ENCODE measurements at regions not wholly inside any gene's neighbourhood (a gene's known extent, or its start where the extent isn't known, plus 50 kb on each side); places are given as distances from the start of the nearest gene placed in this dataset.
"Not testable (repeated sequence)": the region's sequence is repeated elsewhere in the genome, so short reads cannot be mapped to it uniquely, and the experiment has no call there.

DNA sequence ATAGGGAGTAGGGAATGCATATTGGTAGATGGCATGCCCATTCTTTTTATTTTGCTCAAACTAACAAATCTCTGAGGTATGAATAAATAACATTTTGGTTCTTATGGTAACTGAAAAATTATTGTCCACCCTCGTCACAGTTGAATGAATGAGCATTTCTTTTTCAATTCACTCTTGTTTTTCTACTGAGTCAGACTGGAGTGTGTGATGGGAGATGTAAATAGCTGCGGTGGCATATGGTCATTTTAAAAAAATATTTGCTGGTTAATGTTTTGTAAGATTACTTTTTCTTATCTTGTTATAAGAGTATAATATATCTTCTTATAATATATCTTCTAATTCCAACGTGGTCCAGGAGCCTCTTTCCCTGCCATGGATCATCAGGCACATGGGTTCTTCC lies 586.5 kb downstream of the SLITRK5 start:
- DNase-seq: no peak

DNA sequence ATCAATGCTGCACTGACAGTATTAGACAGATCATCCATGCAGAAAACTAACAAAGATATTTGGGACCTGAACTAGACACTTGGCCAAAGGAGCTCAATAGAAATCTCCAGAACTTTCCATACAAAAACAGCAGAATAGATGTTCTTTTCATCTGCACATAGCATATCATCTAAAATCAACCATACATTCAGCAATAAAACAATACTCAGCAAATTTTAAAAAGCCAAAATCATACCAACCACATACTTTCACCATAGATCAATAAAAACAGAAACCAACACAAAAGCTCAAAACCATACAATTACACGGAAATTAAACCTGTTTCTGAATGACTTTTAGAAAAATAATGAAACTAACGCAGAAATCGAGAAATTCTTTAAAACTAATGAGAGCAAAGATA lies 592.6 kb downstream of the SLITRK5 start:
- DNase-seq: no peak

DNA sequence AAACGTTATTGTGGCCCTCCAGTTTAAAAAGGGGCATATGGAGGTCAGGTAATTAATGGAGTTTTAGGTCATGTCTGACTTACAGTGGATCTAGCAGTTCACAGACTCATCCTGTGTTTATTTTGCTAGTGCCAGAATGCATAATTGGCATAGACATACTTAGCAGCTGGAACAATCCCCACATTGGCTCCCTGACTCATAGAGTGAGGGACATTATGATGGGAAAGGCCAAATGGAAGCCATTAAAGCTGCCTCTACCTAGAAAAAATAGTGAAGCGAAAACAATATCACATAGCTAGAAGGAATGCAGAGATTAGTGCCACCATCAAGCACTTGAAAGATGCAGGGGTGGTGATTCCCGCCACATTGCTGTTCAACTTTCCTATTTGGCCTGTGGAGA lies 610.7 kb downstream of the SLITRK5 start:
- DNase-seq: no peak

DNA sequence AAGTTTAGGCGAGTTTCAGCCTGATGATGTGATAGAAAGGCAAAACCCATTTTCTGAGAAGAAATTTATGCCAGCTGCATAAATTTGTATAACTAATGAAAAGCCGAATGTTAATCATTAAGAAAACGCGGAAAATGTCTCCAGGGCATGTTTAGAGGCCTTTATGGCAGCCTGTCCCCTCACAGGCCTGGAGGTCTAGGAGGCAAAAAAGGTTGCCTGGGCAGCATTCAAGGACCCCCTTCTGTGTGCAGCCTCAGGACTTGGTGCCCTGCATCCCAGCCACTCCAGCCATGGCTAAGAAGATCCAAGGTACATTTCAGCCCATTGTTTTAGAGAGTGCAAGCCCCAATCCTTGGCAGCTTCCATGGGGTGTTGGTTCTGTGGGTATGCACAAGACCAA lies 614.2 kb downstream of the SLITRK5 start:
- no peak for DNase-seq

DNA sequence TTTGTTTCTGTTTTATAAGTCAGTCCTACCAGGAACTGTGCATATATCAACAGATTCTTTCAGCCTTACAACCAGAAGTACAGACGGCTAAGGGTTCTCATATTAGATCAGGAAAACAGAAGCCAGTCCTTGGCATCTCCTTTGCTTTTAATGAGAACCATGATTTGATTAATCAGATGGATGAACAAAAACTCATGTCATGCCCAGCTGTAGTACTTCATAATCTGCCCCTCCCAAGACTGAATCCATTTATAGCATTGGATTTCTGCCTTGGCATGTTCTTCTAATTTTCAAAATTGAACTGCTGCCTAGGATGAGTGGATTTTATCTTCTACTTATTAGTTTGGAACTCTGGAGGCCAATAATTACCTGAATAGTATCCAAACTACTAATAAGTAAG lies 617.2 kb downstream of the SLITRK5 start:
- no peak for DNase-seq

DNA sequence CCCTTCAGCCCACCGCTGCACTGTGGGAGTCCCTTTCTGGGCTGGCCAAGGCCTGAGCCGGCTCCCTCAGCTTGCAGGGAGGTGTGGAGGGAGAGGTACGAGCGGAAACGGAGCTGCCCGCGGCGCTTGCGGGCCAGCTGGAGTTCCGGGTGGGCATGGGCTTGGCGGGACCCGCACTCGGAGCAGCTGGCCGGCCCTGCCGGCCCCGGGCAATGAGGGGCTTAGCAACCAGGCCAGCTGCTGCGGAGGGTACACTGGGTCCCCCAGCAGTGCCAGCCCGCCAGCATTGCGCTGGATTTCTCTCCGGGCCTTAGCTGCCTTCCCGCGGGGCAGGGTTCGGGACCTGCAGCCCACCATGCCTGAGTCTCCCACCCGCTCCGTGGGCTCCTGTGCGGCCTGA lies 620.6 kb downstream of the SLITRK5 start:
- DNase-seq: not testable (repeated sequence)

DNA sequence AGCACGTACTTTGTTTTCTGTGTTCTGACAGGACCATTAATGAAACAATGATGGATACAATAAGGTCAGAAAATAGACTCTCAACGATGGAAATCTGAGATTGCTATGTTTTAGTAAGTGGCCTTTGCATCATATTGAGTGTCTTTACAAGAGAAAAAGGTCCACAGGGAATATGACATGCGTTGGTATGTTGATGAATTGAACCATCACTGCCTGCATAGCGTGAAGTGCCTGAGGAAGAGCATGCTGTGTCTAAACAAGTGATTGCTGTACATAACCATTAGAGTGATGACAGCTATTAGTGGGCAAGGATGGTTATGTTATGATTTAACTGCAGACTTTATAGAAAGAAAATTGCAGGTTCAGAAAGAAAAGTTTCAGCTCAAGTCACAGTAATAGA lies 623.2 kb downstream of the SLITRK5 start:
- DNase-seq: no peak

DNA sequence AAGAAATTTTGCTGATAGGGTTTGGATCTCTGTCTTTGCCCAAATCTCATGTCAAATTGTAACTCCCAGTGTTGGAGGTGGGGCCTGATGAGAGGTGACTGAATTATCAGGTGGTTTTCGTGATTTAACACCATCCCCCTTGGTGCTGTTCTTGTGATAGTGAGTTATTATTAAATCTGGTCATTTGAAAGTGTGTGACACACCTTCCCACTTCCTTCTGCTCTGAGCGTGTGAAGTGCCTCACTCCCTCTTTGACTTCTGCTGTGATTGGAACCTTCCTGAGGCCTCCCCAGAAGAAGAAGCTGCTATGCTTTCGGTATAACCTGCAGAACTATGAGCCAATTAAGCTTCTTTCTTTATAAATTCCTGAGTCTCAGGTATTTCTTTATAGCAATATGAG lies 632.0 kb downstream of the SLITRK5 start:
- no peak for DNase-seq

DNA sequence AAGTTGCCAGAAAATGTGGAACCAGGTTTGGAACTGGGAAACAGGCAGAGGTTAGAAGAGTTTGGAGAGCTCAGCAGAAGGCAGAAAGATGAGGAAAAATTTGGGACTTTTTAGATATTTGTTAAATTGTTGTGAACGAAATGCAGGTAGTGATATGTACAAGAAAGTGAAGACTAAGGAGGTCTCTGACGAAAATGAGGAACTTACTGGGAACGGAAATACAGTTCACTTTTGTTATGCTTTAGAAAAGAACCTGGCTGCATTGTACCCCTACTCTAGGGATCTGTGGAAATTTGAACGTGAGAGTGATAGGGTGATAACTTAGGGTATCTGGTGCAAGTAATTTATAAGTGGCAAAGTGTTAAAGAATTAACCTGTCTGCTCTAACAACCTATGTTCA lies 632.4 kb downstream of the SLITRK5 start:
- no peak for DNase-seq

DNA sequence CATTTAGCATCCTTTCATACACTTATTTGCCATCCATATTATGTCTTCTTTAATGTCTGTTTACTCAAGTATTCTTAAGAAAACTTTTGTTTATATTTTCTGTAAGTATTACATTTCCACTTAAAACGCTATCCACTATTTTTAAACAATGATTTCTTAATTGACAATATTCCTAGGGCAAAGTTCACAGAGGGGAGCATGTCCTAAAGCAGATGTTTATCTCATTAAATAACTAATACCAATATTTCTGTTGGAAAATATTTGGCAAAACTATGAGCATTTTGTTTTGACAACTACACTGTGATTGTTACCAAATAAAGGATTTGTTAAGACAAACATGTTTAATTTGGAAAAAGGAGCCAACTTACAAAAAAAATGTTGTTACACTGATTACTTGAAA lies 643.3 kb downstream of the SLITRK5 start:
- no peak for DNase-seq

DNA sequence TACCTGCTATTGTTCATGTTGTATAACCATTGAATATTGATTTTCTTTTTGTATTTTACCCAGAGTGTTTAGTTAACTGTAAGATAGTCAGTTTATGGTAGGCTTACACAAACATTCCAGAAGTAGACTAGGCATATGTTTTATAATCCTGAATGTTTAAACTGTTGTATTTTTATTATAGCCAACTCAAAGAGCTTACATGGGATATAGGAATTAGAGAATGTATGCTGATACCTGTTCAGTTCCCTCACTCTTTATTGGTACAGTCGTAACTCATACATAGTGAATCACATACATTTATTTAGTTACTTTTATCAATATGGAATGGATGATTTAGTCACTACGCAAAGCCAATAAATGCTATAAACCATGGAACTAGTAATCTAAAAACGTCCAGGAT lies 657.9 kb downstream of the SLITRK5 start:
- DNase-seq: no peak

DNA sequence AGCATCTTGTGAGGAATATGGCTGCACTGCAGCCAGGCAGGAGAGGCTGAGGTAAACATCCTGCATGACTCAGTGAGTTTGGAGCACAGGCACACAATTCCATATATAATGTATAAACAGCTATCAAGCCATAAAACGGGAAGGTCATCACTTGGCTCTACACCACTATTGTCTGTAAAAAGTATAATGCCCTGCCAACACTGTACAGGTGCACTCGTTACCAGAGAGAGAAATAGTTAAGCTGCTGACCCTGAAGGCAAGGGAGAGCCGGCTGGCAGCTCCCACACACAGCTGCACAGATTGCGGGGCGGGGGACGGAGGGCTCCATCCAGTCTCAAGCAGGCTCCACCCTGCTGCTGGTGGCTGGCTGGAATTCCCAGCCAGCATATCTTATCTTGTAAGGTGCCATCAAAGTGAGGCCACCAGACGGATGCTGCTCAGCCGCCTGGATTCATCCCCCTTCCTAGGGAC lies 668.1 kb downstream of the SLITRK5 start:
- no peak for DNase-seq

DNA sequence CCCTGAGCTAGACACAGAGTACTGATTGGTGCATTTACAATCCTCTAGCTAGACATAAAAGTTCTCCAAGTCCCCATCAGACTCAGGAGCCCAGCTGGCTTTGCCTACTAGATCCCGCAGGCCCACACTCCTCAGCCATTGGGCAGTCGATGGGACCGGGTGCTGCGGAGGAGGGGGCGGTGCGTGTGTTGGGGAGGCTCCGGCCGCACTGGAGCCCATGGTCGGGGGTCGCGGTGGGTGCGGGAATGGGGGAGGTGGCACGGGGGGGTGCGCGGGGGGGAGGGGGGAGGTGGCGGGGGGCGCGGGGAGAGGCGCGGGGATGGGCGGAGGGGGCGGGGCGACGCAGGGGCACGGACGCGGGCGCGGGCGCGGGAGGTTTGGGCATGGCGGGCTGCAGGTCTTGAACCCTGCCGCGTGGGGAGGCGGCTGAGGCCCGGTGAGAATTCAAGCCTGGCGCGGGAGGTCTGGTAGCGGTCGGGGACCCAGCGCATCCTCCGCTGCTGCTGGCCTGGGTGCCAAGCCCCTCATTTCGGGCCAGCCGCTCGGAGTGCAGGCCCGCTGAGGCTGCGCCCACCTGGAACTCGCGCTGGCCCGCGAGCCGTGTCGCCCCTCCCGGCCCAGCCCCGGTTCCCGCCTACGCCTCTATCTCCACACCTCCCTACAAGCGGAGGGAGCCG lies 674.1 kb downstream of the SLITRK5 start:
- DNase-seq: no peak

DNA sequence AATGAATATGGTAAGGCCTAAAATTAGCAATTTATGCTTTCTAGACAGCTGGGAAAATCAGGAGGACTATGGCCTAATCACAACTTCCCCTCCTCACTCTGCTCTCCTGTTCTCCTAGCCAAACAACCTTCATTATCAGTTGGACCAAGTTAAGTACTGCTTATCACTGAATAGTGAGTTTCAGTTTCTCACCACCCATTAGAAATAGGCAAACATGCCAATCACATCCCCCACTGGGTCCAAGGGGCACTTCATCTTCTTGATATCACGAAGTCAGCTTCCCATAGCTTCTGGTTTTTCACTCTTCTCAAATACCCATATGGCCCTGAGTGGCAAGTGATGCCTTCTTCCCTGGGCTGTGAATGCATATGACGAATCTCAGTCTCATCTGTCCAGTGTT lies 689.6 kb downstream of the SLITRK5 start:
- no peak for DNase-seq

DNA sequence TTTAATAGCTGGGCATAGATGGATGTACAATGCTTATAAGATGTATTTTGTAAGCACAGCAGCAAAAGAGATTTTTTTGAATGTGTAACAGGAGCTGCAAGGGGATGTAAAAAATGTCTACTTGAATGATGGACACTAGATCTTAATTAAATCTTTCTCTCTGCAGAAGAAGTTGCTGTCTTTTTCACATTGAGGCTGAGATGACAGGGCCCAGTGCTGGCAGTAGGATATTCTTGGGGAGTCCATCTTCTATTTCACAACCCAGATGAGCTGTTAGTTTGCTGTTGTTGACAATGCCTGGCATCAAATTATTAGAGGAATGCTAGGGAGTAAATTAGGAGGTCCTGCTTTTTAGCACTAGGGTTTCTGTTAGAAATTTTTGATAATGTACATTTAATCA lies 698.7 kb downstream of the SLITRK5 start:
- no peak for DNase-seq

DNA sequence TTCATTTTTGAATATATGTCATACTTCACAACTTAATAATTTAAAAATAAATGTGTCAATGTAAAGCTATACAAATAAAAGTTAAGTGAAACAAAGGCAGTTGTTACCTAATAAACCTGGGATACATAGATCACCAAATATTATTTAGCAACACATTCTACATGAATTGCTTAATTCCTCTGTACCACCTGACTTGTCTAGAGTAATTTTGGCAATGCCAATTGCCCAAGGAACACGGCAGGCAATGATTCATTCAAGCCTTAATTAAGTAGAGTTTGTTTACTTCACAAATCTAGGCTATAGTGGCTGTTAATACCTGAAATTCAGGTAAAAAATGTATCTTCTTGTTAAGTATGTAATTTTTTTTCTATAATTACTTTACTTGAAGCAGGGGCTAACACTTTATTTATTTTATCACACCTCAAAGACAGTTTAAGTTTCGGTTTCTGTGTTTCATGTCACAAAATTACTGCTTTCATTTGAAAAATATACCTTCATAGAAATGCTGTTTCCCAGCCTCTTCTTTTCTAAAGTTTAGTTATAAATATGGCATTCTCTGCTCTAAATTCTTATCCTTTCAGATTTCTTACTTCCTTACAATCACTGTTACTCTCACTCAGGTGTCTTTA lies 705.7 kb downstream of the SLITRK5 start:
- no peak for DNase-seq

DNA sequence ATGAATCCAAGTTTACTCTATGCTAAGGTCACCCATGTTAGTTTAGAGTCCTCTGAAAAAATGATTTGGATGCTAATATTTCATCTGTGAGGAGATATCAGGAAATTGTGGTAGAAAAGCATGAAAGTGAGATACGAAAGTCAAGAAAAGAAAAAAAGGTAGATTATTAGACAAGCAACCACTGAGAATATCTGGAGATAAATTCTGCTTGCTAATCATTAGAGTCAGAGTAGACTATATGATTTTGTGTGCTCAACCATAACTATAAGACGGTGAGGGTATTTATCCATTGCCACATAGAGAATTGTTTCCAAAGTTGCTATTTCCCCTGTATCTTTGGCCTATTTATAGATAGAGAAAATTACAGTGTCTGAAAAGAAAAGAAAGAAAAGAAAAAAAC lies 706.7 kb downstream of the SLITRK5 start:
- no peak for DNase-seq

DNA sequence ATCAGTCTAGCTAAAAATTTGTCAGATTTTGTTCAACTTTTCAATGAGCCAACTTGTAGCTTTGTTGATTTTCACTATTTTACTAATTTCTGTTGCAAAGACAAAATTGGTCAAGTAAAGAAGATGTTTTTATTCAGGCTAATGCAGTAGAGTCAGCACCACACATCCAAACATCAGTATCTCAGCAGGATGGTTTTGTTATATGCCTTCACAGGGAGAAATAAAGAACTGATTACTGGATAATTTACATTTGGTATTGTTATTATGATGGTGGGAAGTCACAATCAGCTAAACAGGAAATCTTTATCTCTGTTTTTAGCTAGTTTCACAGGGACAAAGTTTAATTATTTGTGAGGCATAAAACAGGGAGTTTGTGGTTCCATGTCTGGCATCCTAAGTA lies 713.4 kb downstream of the SLITRK5 start:
- DNase-seq: no peak

DNA sequence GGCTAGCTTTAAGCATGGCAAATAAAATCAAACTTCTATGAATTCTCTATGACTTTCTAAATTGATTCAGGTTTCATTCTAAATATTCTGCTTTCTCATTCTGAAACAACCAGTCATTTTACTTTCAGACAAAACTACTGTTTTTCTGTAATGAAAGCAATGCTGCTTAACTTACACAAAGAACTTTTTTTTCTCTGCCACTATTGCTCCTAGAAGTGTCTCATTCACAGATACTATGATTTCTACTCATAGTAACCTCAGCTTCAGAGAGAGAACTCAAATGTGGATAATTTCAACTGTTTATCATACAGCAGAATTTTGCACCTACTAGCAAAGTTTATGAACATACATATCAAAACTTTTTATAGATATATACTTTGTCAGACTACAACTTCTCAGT lies 724.6 kb downstream of the SLITRK5 start:
- DNase-seq: no peak

DNA sequence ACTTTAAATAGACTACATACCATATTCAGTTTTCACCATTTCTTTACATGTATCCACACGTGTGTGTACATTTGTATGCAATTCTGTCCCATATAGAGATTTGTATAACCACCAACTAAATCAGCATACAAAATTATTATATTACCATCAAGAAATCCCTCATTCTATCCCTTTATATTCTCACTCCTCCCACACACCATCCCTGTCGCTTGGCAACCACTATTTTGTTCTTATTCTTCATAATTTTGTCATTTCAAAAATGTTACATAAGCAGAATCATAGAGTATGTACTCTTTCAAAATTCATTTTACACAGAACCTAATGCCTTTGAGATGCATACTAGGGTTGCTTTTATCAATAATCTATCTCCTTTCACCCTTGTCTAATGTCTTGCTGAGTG lies 740.5 kb downstream of the SLITRK5 start:
- DNase-seq: no peak

DNA sequence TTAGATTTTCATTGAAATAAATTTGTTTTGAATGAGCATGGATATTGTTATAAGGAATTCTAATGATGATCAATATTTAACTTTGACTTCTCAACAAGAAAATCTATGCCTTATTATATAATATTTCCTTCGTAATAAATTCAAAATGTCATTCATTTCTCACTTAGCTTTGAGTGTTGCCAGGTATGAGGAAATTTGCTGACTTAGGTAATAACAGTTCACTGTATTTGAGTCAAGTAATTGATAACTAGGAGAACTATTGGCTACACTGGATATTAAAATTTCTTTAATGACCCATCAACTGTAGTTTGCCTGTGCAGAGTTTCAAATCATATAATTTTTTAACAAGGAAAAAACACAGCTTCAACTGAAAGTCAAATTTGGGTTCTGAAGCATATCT lies 746.6 kb downstream of the SLITRK5 start:
- no peak for DNase-seq

DNA sequence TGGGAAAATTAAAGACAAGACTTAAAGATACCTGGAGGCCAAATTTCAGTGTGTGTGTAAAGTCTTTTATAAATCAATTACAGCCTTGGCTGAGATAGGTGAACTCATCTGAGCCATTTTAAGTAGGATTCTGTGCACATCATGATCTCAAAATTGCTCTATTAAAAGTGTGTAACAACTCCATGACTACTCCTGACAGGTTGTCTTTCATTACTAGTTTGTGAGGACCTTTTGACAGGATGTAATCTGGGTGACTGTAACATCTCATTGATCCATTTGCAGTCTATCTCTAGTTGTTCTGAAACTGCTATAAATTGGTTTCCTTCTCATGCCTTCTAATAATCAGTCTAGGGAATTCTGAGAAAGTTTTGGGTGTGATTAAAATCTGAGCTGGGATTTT lies 753.3 kb downstream of the SLITRK5 start:
- no peak for DNase-seq

DNA sequence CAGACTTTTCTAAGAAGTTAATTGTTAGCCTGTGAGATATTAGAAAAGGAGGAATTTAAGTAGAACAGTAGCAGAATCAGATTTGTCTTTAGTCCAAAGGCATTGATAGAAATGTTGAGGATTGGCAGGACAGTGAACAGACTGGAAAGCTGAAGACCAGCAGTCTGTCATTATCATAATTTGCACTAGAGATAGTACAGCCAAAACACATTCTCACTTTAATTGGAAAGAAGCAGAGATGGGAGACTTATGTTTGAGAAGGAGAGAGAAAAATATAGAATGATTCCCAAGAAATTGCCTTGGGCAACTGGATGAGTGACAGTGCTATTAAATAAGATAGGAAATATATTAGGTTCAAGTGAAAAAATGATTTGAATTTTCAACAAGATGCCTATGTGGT lies 755.5 kb downstream of the SLITRK5 start:
- DNase-seq: no peak

DNA sequence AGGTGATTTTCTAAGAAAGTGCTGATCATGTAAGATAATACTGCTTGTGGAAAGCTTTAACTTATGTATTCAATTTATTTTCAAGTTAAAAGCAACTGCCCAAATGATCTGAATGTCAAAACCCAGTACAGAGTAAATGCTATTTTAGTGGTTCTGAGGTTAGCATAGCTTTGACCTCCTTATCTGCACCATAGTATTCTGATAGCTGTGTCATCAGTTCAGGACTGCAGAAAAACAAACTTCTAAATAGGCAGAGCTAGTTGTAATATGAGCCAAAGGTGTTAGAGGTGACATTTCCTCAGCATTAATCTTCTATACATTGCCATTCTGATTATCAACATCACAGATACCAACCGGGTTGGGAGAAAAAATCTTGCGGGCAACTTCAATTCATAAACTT lies 758.7 kb downstream of the SLITRK5 start:
- DNase-seq: no peak

DNA sequence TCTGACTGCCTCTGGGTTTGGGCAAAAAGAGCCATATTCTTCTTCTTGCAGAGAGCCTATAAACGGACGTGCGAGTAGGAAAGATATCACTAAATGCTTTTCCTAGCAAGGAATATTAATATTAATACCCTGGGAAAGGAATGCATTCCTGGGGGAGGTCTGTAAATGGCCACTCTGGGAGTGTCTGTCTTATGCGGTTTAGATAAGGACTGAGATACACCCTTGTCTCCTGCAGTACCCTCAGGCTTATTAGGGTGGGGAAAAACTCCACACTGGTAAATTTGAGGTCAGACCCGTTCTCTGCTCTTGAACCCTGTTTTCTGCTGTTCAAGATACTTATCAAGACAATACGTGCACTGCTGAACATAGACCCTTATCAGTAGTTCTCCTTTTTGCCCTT lies 763.8 kb downstream of the SLITRK5 start:
- DNase-seq: no peak

All from effector CD8-positive, alpha-beta T cell (primary cell).